ENCODE measurements at regions not wholly inside any gene's neighbourhood (a gene's known extent, or its start where the extent isn't known, plus 50 kb on each side); places are given as distances from the start of the nearest gene placed in this dataset.

DNA sequence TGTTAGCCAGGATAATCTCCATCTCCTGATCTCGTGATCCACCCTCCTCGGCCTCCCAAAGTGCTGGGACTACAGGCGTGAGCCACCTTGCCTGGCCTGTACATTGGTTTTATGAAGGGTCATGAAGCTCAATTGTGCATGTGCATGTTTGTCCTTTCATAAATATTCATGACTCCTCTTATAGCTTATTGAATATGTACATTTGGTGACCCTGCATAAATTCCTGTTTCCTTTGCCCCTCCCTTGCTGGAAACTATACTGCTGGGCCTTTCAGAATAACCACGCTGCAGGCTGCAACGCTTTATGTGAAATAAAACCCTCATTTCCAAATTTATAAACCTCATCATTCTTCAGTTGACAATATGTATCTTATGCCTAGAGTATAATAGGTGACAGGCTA is 978.0 kb upstream of the LCORL start:
- DNase-seq, result no peak
- Histone ChIP-seq H3K27me3 (no peaks in the 10 kb centered on the region), H3K9me3 (no peaks in the 10 kb centered on the region), H3K4me1 (no peaks in the 10 kb centered on the region), H3K27ac (no peak overlapping the region), H3K36me3 (ENCODE audit: low read depth, missing control alignments) (no peaks in the 10 kb centered on the region), H3K4me3 (no peak overlapping the region)
- intact Hi-C loops (cut with DNase I; ENCODE audit: low total_unique reads), result no loop called here
- TF ChIP-seq, protein P1, sequence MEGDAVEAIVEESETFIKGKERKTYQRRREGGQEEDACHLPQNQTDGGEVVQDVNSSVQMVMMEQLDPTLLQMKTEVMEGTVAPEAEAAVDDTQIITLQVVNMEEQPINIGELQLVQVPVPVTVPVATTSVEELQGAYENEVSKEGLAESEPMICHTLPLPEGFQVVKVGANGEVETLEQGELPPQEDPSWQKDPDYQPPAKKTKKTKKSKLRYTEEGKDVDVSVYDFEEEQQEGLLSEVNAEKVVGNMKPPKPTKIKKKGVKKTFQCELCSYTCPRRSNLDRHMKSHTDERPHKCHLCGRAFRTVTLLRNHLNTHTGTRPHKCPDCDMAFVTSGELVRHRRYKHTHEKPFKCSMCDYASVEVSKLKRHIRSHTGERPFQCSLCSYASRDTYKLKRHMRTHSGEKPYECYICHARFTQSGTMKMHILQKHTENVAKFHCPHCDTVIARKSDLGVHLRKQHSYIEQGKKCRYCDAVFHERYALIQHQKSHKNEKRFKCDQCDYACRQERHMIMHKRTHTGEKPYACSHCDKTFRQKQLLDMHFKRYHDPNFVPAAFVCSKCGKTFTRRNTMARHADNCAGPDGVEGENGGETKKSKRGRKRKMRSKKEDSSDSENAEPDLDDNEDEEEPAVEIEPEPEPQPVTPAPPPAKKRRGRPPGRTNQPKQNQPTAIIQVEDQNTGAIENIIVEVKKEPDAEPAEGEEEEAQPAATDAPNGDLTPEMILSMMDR (IDR thresholded peaks at IDR 0.05), result no peak
- no peak for TF ChIP-seq POLR2A (IDR thresholded peaks at IDR 0.05)
- WGBS, 2 donors, result 86 to 98% methylated on average over 5 of the region's 5 CpGs

DNA sequence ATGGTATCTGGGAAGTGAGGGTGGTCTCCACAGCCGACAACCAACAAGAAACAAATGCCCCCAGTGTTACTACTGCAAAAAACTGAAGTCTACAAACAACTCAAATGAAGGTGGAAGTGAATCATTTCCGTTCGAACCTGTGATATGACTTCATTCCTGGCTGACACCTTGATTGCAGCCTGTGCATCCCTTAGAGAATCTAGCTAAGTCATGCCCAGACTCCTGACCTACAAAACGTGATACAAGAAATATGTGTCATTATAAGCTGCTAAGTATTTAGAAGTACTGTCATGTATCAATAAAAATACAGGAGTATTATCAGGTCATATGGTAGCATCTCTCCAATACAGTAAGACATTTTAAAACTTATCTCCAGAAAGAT is 959.7 kb upstream of the LCORL start:
- H3K36me3 ChIP-seq (ENCODE audit: low read depth, missing control alignments), result no peaks in the 10 kb centered on the region
- no peaks in the 10 kb centered on the region for H3K9me3 ChIP-seq
- intact Hi-C loops (cut with DNase I; ENCODE audit: low total_unique reads), result no loop called here
- H3K27me3 ChIP-seq, result no peaks in the 10 kb centered on the region
- TF ChIP-seq POLR2A (IDR thresholded peaks at IDR 0.05), result no peak
- TF ChIP-seq, protein P1 (IDR thresholded peaks at IDR 0.05), result no peak
- 85 to 89% methylated on average over 4 of the region's 4 CpGs for WGBS, 2 donors
- DNase-seq, result no peak
- H3K27ac ChIP-seq, result no peak overlapping the region
- H3K4me3 ChIP-seq, result no peak overlapping the region
- H3K4me1 ChIP-seq, result no peaks in the 10 kb centered on the region

DNA sequence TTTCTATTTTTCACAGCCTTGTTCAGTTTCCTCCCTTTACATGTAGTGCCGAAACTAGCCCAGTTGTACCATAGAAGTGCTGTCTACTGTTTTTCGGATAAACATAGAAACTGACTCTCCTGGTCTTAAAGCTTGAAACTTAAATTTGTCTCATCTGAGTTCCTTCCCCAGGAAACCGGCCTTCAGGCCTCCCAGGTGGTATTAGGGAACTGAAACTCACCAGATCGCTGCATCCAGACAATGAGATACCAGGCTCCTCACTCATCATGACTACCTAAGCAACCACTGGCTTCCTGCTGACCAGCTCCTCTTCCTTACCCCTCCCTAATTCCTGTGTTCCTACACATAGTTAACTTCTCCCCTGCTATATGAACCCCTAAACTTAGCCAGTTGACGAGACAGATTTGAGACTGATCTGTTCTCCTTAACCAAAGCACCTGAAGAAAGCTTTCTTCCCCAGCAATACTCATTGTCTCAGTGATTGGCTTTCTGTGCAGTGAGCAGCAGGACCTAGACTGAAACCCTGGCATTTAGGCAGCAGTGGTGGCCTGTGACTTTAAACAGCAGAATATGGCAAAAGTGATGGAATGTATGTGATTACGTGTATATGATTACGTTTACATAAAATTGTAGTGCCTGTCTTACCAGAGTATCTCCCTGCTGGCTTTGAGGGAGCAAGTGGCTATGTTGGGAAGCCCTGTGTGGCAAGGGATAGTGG is 959.1 kb upstream of the LCORL start:
- 83 to 84% methylated on average over 7 of the region's 7 CpGs for WGBS, 2 donors
- H3K27me3 ChIP-seq, result no peaks in the 10 kb centered on the region
- DNase-seq, result no peak
- H3K27ac ChIP-seq, result no peak overlapping the region
- intact Hi-C loops (cut with DNase I; ENCODE audit: low total_unique reads), result no loop called here
- no peaks in the 10 kb centered on the region for H3K9me3 ChIP-seq
- no peaks in the 10 kb centered on the region for H3K36me3 ChIP-seq (ENCODE audit: low read depth, missing control alignments)
- TF ChIP-seq, protein P1 (IDR thresholded peaks at IDR 0.05), result no peak
- TF ChIP-seq POLR2A (IDR thresholded peaks at IDR 0.05), result no peak
- no peaks in the 10 kb centered on the region for H3K4me1 ChIP-seq
- H3K4me3 ChIP-seq, result no peak overlapping the region

GRCh38 chr4:18976884-18977283 is 955.3 kb upstream of the LCORL start:
- Histone ChIP-seq H3K4me3 (no peak overlapping the region), H3K27me3 (no peaks in the 10 kb centered on the region), H3K4me1 (no peaks in the 10 kb centered on the region), H3K27ac (no peak overlapping the region), H3K36me3 (ENCODE audit: low read depth, missing control alignments) (no peaks in the 10 kb centered on the region), H3K9me3 (no peaks in the 10 kb centered on the region)
- no peak for DNase-seq
- WGBS, 2 donors, result 71 to 76% methylated on average over 3 of the region's 3 CpGs
- TF ChIP-seq POLR2A (IDR thresholded peaks at IDR 0.05), result no peak
- TF ChIP-seq, protein P1 (IDR thresholded peaks at IDR 0.05), result no peak
- intact Hi-C loops (cut with DNase I; ENCODE audit: low total_unique reads), result no loop called here

Measured in testis (tissue), 2 donors.